H1 (cell line): ENCODE measurements at regions not wholly inside any gene's neighbourhood (a gene's known extent, or its start where the extent isn't known, plus 50 kb on each side); places are given as distances from the start of the nearest gene placed in this dataset.

ENCODE experiments used
- CTCF ChIA-PET: fragments of 300-600 bp; sonication (Branson Sonifier 250); formaldehyde crosslinking; loops from one replicate; lab custom pipeline; 2021; ENCODE audit not compliant: partially characterized antibody; lab: Charles Lee
- POLR2A ChIA-PET: fragments of 300-600 bp; sonication (Branson Sonifier 250); formaldehyde crosslinking; loops from one replicate; lab custom pipeline; 2021; ENCODE audit warnings: inconsistent platforms; ENCODE audit not compliant: partially characterized antibody; lab: Charles Lee
- DNase-seq, 2 experiments: peaks; one replicate each; pipeline versions ENCODE4 v3.0.0 to v3.0.0-alpha.2; 2010 to 2022; ENCODE audit warnings: low spot score in 2 of 2, low read depth in 1 of 2, mixed read lengths in 1 of 2
- FAIRE-seq: peaks from 2 replicates; lab custom pipeline; 2011; peaks lifted over from hg19 to GRCh38; lab: Jason Lieb, UNC
- H2AFZ ChIP-seq: 2 replicates; pipeline ENCODE4 v1.8.1; 2012; ENCODE audit warnings: low read length, inconsistent platforms
- H2AK5ac ChIP-seq: 2 replicates; pipeline ENCODE4 v1.6.1; 2013; ENCODE audit warnings: low read depth, low read length
- H2BK120ac ChIP-seq: replicated peaks from 2 replicates; pipeline ENCODE3; 2013; ENCODE audit warnings: low read depth, low read length, inconsistent platforms
- H2BK12ac ChIP-seq: 2 replicates; pipeline ENCODE4 v1.6.1; 2013; ENCODE audit warnings: low read depth, low read length
- H2BK15ac ChIP-seq: 2 replicates; pipeline ENCODE4 v1.6.1; 2013; ENCODE audit warnings: low read length
- H2BK20ac ChIP-seq: 2 replicates; pipeline ENCODE4 v1.6.1; 2013; ENCODE audit warnings: low read length
- H2BK5ac ChIP-seq: 2 replicates; pipeline ENCODE4 v1.6.1; 2013; ENCODE audit warnings: low read depth, low read length
- H3K14ac ChIP-seq: 2 replicates; pipeline ENCODE4 v1.6.1; 2013; ENCODE audit warnings: inconsistent platforms; ENCODE audit not compliant: insufficient read length
- H3K18ac ChIP-seq: 2 replicates; pipeline ENCODE4 v1.6.1; 2013; ENCODE audit warnings: low read length; ENCODE audit errors: extremely low read depth
- H3K23ac ChIP-seq: 2 replicates; pipeline ENCODE4 v1.6.1; 2013; ENCODE audit warnings: inconsistent platforms; ENCODE audit not compliant: insufficient read length
- H3K23me2 ChIP-seq: 2 replicates; pipeline ENCODE4 v1.6.1; 2013; ENCODE audit warnings: low read depth, low read length
- H3K27ac ChIP-seq: 2 replicates; pipeline ENCODE4 v1.6.1; 2011; ENCODE audit warnings: low read depth, low read length, inconsistent platforms
- H3K27me3 ChIP-seq, 4 experiments: replicated peaks in 1 of 4; 1 replicate in 1 of 4; 2 replicates in 3 of 4; pipeline versions ENCODE4 v1.6.1 to v1.8.1; 2011 to 2013; ENCODE audit warnings: low read length in 3 of 4, mild to moderate bottlenecking in 3 of 4, inconsistent platforms in 2 of 4, mixed read lengths in 2 of 4, moderate library complexity in 1 of 4; ENCODE audit not compliant: control insufficient read depth in 3 of 4, insufficient read depth in 3 of 4; ENCODE audit errors: extremely low read depth in 1 of 4
- H3K36me3 ChIP-seq, 4 experiments: 2 replicates each; pipeline versions ENCODE4 v1.6.1 to v1.8.1; 2011 to 2013; ENCODE audit warnings: mild to moderate bottlenecking in 4 of 4, low read length in 3 of 4, moderate library complexity in 2 of 4, control low read depth in 1 of 4, inconsistent platforms in 1 of 4; ENCODE audit not compliant: insufficient read depth in 4 of 4, control insufficient read depth in 2 of 4
- H3K4ac ChIP-seq: replicated peaks from 2 replicates; pipeline ENCODE3; 2013; ENCODE audit warnings: low read length, low read depth, mixed read lengths, inconsistent platforms; ENCODE audit not compliant: insufficient read length
- H3K4me1 ChIP-seq, 4 experiments: replicated peaks in 1 of 4; 1 replicate in 1 of 4; 2 replicates in 3 of 4; pipeline versions ENCODE4 v1.6.1 to v1.8.1; 2011 to 2013; ENCODE audit warnings: low read length in 3 of 4, inconsistent platforms in 2 of 4, mixed read lengths in 1 of 4; ENCODE audit not compliant: insufficient read depth in 4 of 4, control insufficient read depth in 3 of 4
- H3K4me2 ChIP-seq, 2 experiments: 2 replicates each; pipeline versions ENCODE4 v1.6.1 to v1.8.1; 2011 to 2013; ENCODE audit warnings: low read depth in 2 of 2, low read length in 2 of 2, control low read depth in 1 of 2, inconsistent platforms in 1 of 2, mild to moderate bottlenecking in 1 of 2; ENCODE audit not compliant: insufficient read depth in 1 of 2
- H3K4me3 ChIP-seq, 4 experiments: fragments of 200-600, 300-600 bp in 1 of 4; sonication (generic), shearing (Covaris generic), sonication (Bioruptor Twin) in 1 of 4; 2 replicates each; pipeline versions ENCODE4 v1.5.1 to v1.8.1; 2011 to 2016; ENCODE audit warnings: low read length in 4 of 4, low read depth in 3 of 4, control low read depth in 2 of 4, inconsistent platforms in 2 of 4, mild to moderate bottlenecking in 2 of 4, mixed read lengths in 1 of 4, moderate library complexity in 1 of 4; ENCODE audit not compliant: insufficient read depth in 2 of 4; ENCODE audit errors: extremely low read depth in 1 of 4
- H3K56ac ChIP-seq: replicated peaks from 2 replicates; pipeline ENCODE3; 2013; ENCODE audit warnings: low read depth, mild to moderate bottlenecking, mixed read lengths, low read length, inconsistent platforms; ENCODE audit not compliant: insufficient read length
- H3K79me1 ChIP-seq: 2 replicates; pipeline ENCODE4 v1.6.1; 2013; ENCODE audit warnings: low read depth, low read length, control low read depth
- H3K79me2 ChIP-seq, 2 experiments: 2 replicates each; pipeline versions ENCODE4 v1.6.1 to v1.8.1; 2012 to 2013; ENCODE audit warnings: low read length in 2 of 2, mild to moderate bottlenecking in 2 of 2, inconsistent platforms in 1 of 2; ENCODE audit not compliant: insufficient read depth in 2 of 2, control insufficient read depth in 1 of 2
- H3K9ac ChIP-seq, 4 experiments: replicated peaks in 1 of 4; 1 replicate in 1 of 4; 2 replicates in 3 of 4; pipeline versions ENCODE4 v1.6.1 to v1.8.1; 2011 to 2013; ENCODE audit warnings: low read depth in 3 of 4, low read length in 3 of 4, control low read depth in 2 of 4, mild to moderate bottlenecking in 2 of 4, moderate library complexity in 2 of 4, inconsistent platforms in 1 of 4; ENCODE audit errors: extremely low read depth in 1 of 4
- H3K9me3 ChIP-seq, 2 experiments: 2 replicates each; pipeline versions ENCODE4 v1.6.1 to v1.8.1; 2012 to 2013; ENCODE audit warnings: mild to moderate bottlenecking in 2 of 2, moderate library complexity in 2 of 2, control low read depth in 1 of 2, inconsistent platforms in 1 of 2, low read depth in 1 of 2, low read length in 1 of 2, mixed read lengths in 1 of 2; ENCODE audit not compliant: insufficient read depth in 2 of 2
- H4K20me1 ChIP-seq, 2 experiments: replicated peaks in 1 of 2; 2 replicates each; pipeline versions ENCODE3 to v1.8.1; 2011 to 2013; ENCODE audit warnings: inconsistent platforms in 2 of 2, low read length in 2 of 2, mild to moderate bottlenecking in 1 of 2; ENCODE audit not compliant: insufficient read depth in 2 of 2, control insufficient read depth in 1 of 2
- H4K5ac ChIP-seq: 2 replicates; pipeline ENCODE4 v1.6.1; 2013; ENCODE audit warnings: low read length, low read depth, mixed read lengths, inconsistent platforms; ENCODE audit not compliant: insufficient read length
- H4K8ac ChIP-seq: 2 replicates; pipeline ENCODE4 v1.8.0; 2013; ENCODE audit warnings: mild to moderate bottlenecking, moderate library complexity, low read length, inconsistent platforms; ENCODE audit not compliant: insufficient read depth; ENCODE audit errors: extremely low read depth
- H4K91ac ChIP-seq: replicated peaks from 2 replicates; pipeline ENCODE3; 2013; ENCODE audit warnings: low read length, mixed read lengths, inconsistent platforms; ENCODE audit not compliant: insufficient read length
- EZH2 ChIP-seq: fragments of 200-600 bp; sonication (generic); IDR thresholded peaks from 2 replicates; pipeline ENCODE4 v1.7.1; 2012; ENCODE audit warnings: low read depth, mild to moderate bottlenecking, moderate library complexity, low read length, inconsistent platforms; ENCODE audit not compliant: severe bottlenecking
- HDAC2 ChIP-seq, 2 experiments: fragments of 300-600 bp in 1 of 2; sonication (generic) in 1 of 2; IDR thresholded peaks; 2 replicates each; pipeline ENCODE4 v1.6.1; 2011 to 2012; ENCODE audit warnings: low read depth in 2 of 2, low read length in 2 of 2, mild to moderate bottlenecking in 2 of 2, moderate library complexity in 2 of 2, borderline replicate concordance in 1 of 2, inconsistent platforms in 1 of 2
- SP1 ChIP-seq: IDR thresholded peaks from 2 replicates; pipeline ENCODE4 v1.6.1; 2011; ENCODE audit warnings: low read depth, low read length
- TAF1 ChIP-seq: IDR thresholded peaks from 2 replicates; pipeline ENCODE4 v1.6.1; 2011; ENCODE audit warnings: mild to moderate bottlenecking, low read depth, low read length
- WGBS, 2 experiments: shearing (Covaris generic) in 1 of 2; methylation state at CpG; one replicate each; pipeline versions ENCODE4 v1.1.6 to v1.1.7; 2013 to 2015; ENCODE audit warnings: low lambda C conversion rate in 2 of 2, mixed read lengths in 2 of 2, inconsistent platforms in 1 of 2, low coverage in 1 of 2, missing lambda C conversion rate in 1 of 2; ENCODE audit not compliant: insufficient replicate concordance in 2 of 2, insufficient coverage in 1 of 2, insufficient read length in 1 of 2; ENCODE audit errors: extremely low coverage in 1 of 2, missing lambda C conversion rate in 1 of 2; 5-methylcytosine and 5-hydroxymethylcytosine counted together

- H3K27ac ChIP-seq, result no peak overlapping the region
- no peak for DNase-seq
- no peak overlapping the region for H4K5ac ChIP-seq
- no peaks in the 10 kb centered on the region for H3K79me1 ChIP-seq
- no peaks in the 10 kb centered on the region for H3K36me3 ChIP-seq
- H3K9ac ChIP-seq, result no peak overlapping the region
- no peak overlapping the region for H3K4ac ChIP-seq
- H2BK5ac ChIP-seq, result no peak overlapping the region
- H2AK5ac ChIP-seq, result no peak overlapping the region
- no peak overlapping the region for H2BK120ac ChIP-seq
- TF ChIP-seq HDAC2 (IDR thresholded peaks at IDR 0.05; ENCODE audit: borderline replicate concordance in 1 of 2, low read depth in 2 of 2, low read length in 2 of 2) (no peak), SP1 (no peak), EZH2 (no peak), TAF1 (no peak)
- H2AFZ ChIP-seq, result no peak overlapping the region
- H3K23ac ChIP-seq, result no peak overlapping the region
- no peak overlapping the region for H2BK12ac ChIP-seq
- WGBS, 2 experiments, result 91% methylated on average over 9 of the region's 9 CpGs; no CpG with 5 or more reads in 1 of the 2 experiments
- H4K8ac ChIP-seq, result no peak overlapping the region
- FAIRE-seq, result no peak
- CTCF ChIA-PET, result interaction anchor here (0.6 to 1.6 kb wide), 2 partner anchors 16 to 350 kb away, joined by 3 to 4 read pairs; no protein-coding TSS in a partner anchor
- no peaks in the 10 kb centered on the region for H3K4me1 ChIP-seq
- no peak overlapping the region for H2BK15ac ChIP-seq
- no peaks in the 10 kb centered on the region for H3K27me3 ChIP-seq
- no peak overlapping the region for H4K91ac ChIP-seq
- H3K9me3 ChIP-seq, result peaks cover 0 to under 1% of the 10 kb centered on the region in 2 experiments; a peak in 1 of 4 replicates
- H4K20me1 ChIP-seq, result no peaks in the 10 kb centered on the region
- no peak overlapping the region for H2BK20ac ChIP-seq
- no peak overlapping the region for H3K18ac ChIP-seq
- POLR2A ChIA-PET, result no interaction called here
- H3K4me3 ChIP-seq, result no peak overlapping the region
- no peak overlapping the region for H3K56ac ChIP-seq
- H3K23me2 ChIP-seq, result no peaks in the 10 kb centered on the region
- no peak overlapping the region for H3K4me2 ChIP-seq
- H3K14ac ChIP-seq, result no peak overlapping the region
- H3K79me2 ChIP-seq, result no peaks in the 10 kb centered on the region
Observed at GRCh38 chr6:163984124-163984936, 569.8 kb downstream of the QKI start.
